Stimulated activated CD4-positive, alpha-beta T cell treated with anti-CD3 and anti-CD28 coated beads, Interleukin-15, amount 100 ng/mL, for 1 hour (primary cell): ENCODE measurements at regions not wholly inside any gene's neighbourhood (a gene's known extent, or its start where the extent isn't known, plus 50 kb on each side); places are given as distances from the start of the nearest gene placed in this dataset.

Experiments used
- DNase-seq, 2 donors: peaks; one replicate each; pipeline ENCODE4 v3.0.0-alpha.2; 2020; ENCODE audit warnings: low read depth in 1 of 2, low spot score in 1 of 2

DNA sequence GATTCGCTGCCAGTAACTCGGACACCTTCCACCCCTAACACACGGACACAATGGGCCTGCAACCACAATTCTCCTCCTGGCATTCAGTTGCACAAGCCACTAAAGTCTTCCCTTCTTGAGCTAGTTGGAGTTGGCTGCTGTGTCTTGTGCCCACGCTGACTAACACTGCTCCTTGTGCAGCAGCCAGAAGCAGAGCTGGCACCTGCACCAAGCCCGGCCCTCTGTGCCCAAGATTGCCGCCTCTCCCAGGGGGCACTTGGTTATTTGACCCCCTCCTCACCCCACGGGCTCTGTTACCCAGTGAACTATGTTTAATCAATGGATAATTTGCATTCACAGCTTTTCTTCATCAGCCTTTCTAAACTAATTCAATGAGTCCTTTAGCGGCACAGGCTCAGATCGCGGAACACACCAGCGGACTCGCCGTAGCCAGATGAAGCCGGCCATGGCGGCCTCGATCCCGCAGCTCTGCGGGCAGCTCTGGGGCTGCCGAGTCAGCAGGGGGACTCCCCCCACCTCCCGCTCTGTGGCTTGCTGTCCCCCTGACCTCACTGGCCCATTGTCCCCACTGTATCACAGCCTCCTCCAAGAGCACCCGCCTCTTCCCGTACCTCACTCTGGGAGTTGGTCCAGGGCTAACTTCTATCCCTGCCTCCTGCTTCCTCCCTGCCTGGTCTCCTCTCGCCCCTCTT, 94.8 kb upstream of the AFDN start:
- DNase-seq, result no peak

DNA sequence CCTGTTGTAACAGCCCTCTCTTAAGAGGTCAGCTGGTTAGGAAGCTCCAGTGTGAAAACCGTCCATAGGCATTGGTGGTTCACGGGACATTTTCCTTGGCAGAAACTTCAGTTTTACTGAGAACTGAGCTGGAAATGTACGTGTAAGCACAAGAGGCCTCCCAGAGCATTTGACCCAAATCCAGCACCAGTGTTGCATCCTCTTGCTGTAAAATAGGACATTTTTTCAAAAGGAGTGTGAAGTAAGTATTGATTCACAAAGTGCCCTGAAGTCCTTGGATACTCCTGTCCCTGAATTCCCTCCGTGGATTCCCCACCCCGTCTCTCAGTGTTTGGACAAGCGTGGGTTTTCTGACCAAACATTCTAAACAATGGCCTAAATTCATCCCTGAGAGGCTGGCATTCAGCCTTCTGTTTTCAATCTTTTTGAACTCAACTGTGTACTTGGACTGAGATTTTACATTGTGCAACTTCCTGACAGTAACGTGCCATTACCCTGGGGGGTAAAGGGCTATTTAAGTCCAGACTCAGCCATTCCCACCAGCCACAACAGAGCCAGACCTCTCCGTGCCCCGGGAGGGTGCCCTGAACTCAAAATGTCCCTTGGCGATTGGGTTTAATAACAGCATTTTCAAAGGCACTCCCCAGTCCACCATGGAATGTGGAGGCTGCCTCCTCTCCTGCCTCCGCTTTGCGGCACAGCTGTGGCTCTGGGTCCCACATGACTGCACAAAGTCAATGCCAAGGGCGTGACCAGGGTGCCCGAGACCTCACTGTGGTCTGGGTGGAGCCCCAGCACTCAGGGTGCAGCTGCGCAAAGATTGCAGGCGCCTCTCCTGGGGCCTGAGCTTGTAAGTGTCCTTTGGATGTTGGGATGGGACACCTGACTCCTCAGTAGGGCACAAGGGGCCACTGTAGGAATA, 92.7 kb upstream of the AFDN start:
- no peak for DNase-seq

DNA sequence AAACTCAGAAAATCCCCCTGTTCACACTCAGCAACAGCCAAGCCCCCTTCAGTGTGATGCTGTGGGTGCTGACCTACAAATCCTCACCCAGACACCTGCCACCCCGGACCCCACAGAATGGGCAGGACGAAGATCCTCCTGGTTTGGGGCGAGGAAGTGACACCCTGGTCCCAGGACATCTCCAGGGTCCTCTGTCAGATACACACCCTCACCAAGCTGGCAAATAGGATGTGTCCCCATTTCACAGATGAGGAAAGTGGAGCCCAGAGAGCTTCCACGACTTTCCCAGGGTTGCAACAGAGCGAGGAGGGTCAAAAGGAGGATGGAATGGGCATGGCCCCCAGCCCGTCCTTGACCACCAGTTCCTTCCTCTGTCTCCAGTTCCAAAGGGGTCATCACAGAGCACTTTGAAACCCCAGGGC, 92.0 kb upstream of the AFDN start:
- DNase-seq, result no peak

DNA sequence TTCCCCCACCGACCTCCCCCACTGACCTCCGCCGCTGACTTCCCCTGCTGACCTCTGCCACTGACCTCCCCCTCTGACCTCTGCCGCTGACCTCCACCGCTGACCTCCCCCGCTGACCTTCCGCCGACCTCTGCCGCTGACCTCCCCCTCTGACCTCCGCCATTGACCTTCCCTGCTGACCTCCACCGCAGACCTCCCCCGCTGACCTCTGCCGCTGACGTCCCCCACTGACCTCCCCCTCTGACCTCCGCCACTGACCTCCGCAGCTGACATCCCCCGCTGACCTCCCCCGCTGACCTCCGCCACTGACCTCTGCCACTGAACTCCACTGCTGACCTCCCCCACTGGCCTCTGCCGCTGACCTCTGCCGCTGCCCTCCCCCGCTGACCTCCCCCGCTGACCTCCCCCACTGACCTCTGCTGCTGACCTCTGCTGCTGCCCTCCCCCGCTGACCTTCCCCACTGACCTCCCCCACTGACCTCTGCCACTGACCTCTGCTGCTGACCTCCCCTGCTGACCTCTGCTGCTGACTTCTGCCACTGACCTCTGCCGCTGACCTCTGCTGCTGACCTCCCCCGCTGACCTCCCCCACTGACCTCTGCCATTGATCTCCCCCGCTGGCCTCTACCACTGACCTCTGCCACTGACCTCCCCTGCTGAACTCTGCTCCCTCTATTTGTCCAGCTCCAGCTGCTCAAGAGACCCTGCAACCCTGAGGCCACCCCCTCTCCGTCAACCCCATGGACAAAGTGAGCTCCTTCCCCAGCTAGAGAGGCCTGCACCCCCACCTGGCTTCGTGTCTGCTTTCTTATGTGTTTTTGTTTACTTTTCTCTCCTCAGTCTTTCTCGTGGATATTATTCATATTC, 91.4 kb upstream of the AFDN start:
- DNase-seq, result no peak

DNA sequence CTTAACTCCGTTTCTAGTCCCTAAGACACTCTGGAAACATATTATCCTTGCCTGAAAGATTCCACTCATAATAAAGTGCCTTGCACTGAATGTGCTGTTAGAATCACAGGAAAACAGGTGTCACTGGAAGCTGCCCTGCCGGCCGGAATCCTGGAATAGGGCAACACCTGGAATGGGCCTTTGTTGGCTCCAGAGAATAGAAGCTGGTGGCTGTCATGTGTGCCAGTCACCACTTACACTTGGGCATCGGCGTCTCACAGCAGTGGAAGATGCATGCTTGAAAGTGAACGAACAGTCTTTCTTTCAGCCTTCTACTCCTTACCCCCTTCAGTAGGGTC, 90.8 kb upstream of the AFDN start:
- DNase-seq, result no peak

DNA sequence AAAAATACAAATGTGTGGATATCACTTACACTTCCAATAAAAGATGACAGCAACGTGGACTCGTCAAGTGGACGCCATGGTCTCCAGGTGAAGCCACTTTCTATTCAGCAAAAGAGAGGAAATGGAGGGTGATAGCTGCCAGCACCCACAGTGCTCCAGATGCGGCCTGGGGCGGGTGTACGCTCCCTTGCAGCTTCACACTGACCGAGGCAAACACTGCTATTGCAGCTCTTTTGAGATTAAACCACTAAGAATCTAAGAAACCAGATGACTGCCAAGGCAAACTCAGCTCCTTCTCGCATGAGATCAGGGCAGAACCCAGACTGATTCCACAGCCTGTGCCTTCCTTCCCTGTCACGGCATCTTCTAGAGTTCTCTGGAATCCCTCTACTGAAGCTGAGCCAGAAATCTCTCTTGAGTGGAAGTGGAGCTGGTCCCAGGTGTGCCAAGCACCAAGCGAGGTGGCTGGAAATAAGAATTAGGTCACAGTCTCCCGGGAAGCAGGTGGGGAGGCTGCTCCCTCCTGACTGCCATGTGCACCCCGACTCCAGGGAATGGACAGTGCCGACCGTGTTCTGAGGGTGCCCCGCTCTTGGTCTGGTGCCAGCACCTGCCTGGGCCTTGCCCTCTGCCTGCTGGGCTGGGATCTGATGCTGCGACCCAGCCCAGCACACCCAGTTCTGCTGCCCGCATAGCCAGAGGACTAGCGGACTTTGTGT, 90.1 kb upstream of the AFDN start:
- no peak for DNase-seq

DNA sequence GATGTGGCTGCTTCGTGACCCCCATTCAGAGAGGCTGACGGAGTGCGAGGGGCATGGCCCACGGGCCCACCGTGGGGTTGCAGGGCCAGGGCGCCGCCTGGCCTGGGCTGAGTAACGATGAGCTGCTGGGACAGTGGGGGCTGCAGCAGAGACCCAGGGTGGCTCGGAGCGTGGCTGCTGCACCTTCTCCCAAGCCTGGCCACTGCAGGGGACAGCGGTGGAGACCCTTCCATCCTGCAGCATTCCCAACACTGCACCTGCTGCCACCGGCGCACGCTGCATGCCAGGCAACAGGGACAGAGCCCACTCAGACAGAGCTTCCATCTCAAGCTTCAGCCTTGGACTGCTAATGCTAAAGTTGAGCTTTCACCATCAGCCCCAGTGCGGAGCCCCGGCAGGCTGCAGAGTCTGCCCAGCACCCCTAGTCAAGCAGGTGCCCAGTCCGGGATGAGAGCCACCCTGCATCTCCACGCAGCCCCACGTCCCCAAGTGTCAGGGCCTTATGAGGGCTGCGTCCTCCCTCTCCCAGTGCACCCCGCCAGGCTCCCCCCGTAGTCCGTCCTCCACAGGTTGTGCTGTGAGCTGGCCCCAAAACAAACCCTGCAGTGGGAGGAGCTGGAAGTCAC, 89.4 kb upstream of the AFDN start:
- DNase-seq, result no peak

DNA sequence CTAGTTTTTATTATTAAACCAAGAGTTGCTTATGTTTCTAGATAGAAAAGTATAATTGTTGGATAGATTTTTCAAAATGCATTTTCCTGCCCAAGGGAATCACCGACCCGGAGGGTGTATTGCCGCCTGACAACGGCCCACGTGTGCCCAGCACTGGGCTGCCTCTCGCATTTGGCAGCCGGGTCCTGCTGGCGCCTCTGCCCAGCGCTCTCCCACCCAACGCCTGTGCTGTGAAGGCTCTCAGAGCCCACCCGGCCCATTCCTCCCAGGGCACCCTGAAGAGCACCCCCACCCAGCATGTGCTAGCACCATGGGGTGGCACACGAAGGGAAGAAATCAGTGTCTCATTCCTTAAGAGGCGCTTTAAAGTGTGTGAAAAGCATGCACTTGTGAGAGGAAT, 88.3 kb upstream of the AFDN start:
- no peak for DNase-seq

DNA sequence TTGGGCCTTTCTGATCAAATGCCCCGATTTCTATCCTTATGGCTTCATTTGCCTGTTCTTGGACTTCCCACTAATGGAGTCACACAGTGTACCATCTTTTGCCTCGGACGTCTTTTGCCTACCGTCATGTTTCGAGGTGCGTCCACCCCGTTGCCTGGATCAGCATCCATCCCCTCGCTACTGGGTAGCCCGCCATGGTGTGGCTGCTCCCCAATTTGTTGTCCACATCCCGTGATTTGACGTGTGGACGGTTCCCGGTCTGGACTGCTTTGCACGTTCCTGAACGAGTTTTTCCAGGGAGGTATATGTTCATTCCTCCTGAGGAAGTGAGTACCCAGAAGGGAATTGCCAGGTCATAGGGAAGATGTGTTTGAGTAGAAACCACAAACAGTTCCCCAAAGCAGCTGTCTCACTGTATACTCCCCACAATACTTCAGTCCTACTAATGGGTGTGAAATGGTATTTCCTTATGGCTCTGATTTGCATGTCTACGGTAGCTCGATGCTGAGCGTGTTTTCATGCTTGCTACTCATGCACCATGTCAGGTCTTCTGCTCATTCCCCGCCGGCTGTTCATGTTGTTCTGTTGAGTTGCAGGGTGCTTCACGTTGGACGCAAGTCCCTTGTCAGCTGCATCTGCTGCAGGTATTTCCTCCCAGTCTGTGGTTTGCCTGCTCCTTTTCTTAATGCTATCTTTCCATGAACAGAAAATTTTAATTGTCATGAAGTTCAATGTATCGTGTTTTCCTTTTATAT, 86.8 kb upstream of the AFDN start:
- DNase-seq, result no peak

DNA sequence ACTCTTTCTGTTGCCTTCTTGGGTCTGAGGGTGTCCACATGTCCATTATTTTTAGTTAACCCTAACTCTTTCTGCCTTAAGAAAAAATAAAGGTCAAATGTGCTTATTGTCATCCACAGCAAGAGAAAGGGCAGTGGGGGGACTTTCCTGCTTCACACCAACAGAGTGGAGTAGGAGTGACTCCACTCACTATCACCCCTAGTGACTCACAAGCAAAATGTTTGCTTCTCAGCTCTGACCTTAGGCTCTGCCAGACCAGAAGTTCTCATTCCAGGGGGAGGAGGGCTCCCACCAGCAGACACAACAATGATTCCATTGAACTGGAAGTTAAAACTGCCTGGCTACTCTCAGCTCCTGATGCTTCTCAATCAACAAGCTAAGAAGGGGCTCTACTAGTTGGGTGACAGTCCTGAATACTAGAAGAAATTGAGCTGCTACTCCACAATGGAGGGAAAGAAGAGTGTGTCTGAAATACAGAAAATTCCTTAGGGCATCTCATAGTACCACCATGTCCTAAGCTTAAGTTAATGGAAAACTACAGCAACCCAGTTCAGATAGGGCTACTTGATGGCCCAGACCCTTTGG, 83.9 kb upstream of the AFDN start:
- DNase-seq, result no peak

DNA sequence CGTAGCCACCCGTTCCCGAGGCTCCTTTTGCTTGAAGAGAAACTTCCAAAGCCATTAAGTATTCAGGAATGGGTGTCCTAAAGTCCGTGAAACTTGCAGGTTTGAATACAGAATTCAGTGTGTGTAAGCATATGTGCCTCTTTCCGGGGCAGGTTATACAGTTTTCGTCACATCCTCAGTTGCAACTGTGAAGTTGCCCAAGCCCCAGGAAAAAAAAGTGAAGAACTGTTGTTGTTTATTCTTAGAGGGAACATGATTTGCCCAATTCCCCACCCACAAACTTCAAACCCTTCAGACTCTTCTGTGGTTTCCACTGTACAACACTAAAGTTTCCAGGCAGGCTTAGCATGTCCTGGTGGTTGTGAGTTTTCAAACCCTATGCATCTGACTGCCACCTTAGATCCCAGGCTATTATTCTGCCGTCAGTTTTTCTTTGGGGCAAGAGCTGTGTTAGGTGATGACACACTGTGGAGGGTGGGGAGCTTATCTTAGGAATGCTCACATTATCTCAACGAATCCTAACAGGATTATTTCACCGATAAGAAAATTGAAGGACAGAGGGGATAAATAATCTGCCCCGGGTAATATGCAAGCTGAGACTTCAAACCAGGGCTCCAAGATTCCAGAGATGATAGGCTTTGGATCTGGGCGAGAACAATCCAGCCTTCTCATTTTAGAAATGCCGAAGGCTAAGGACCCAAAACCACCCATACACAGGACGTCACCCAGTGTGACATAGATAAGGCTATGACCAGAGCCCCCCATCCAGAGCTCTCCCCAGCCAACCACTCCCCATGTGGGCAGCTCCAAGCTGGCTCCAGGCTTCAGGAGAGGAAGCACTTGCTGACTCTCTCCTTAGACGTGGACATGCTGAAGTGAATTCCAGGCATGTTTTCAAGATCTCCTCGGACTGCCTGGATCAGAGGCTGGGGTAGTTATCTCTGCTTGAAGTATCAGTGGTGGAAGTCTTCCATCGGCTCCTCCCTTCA, 81.7 kb upstream of the AFDN start:
- no peak for DNase-seq

DNA sequence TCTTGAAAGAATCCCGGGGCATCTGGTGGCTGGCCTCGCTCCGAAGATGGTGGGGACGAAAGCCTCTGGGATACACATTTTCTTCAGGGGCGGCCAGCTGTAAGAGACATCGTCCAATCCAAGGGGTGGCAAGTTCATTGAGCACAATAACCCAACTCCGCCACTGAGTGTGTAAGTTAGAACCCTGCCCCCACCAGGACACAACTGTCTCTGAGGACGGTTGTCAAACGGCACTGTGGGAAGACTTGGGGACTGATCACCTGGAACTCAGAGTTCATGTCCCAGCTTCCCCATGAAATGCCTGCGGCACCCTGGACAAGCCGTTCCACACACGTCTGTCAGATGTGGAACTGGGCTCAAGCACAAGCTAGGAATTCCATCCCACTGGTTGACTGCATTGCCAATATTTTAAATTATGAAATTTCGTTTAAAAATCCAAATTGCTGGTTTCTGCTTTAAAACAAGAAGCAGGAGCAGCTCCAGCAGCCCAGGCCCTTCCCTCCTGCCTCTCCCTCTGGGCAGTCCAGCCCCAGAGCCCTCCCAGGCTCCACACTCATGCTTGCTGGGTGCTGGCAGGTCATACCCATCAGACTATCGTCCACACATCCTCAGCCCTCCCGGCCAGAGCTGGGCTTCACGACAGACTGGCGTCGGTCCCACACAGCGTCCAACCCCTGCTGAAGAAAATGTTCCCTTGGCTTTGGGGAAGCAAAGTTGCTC, 80.9 kb upstream of the AFDN start:
- no peak for DNase-seq

DNA sequence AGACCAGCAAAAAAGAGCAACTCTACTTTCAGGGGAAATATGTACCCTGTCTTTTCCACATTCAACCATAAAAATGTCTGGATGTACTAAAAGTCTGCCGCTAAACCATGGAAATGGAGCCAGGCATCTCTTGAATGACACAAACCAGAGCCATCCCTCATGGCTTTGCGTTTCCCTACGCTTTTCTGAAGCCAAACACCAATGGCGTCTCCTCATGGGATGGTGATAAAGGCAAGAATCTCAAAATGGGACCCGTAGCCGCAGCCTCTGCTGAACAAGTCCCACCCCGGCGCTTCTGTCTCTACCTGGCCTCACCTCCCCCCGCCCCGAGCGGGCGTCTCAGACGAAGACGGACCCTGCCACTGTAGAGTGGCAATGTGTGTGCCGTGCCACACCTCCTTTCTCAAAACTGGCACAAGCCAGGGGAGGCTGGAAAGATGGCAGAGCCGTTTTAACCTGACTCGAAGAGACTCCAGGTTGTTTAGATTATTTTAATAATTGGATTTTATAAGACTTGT, 80.3 kb upstream of the AFDN start:
- DNase-seq, result no peak

DNA sequence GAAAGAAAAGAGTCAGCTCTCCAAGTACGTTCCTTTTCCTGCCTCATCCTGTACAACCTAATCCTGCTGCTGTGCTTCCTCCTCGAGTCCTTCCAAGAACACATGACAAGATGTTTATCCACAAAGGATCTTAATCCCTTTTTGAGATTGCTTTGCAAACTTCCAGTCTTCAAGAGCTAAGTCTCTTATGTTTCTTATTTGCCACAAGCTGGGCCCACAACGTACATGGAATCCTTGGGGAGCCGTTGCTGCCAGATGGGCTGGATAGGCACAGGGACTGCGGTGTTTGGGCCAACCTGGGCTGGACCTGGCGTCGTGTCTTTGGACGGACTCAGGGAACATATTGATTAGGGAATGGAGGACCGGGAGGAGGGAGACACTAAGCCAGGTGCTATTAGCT, 79.7 kb upstream of the AFDN start:
- no peak for DNase-seq

DNA sequence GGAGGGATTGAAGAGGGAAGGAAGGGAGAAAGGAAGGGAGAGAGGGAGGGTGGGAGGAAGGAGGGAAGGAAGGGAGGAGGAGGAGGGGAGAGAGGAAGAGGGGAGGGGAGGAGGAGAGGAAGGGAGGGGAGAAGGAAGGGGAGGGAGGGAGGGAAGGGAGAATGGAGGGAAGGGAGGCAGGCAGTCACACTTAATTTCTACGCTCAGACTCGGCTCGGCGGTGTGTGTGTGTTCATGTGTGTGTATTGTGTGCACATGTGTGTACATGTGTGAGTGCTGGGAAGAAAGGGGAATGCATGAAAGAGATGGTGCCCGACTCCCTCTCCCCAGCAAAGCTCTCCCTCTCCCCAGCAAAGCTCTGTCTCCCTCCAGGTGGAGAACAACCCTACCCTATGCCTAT, 79.1 kb upstream of the AFDN start:
- no peak for DNase-seq

DNA sequence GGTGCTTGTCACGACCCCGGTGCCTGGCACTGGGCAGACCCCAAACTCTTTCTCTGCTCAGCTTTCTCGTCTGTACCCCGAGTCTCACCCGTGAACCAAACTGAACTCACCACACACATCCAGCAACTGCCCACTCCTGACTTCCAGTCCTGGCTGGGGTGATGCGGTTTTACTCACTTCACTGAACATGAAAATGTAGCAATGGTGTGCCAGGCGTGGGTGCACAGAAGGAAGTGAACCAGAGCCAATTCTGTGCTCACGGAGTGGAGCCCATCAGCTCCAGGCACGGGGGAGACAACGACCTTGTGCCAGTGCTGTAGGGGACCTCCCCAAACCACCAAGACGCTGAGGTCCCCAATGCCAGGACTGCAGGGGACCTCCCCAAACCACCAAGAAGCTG, 78.7 kb upstream of the AFDN start:
- DNase-seq, result no peak
